ENCODE measurements at regions not wholly inside any gene's neighbourhood (a gene's known extent, or its start where the extent isn't known, plus 50 kb on each side); places are given as distances from the start of the nearest gene placed in this dataset.
"Not testable (repeated sequence)": the region's sequence is repeated elsewhere in the genome, so short reads cannot be mapped to it uniquely, and the experiment has no call there.

DNA sequence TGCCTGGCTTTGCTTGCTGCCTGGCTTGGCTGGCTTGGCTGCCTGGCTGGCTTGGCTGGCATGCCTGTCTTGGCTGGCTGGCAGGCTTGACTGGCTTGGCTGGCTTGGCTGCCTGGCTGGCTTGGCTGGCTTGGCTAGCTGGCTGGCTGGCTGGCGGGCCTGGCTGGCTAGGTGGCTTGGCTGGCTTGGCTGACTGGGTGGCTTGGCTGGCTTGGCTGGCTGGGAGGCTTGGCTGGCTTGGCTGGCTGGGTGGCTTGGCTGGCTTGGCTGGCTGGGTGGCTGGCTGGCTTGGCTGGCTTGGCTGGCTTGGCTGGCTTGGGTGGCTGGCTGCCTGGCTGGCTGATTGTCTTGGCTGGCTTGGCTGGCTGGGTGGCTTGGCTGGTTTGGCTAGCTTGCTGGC, 2826.4 kb downstream of the RPIA start:
- DNase-seq (ENCODE audit: insufficient read length); FAIRE-seq: not testable (repeated sequence)

DNA sequence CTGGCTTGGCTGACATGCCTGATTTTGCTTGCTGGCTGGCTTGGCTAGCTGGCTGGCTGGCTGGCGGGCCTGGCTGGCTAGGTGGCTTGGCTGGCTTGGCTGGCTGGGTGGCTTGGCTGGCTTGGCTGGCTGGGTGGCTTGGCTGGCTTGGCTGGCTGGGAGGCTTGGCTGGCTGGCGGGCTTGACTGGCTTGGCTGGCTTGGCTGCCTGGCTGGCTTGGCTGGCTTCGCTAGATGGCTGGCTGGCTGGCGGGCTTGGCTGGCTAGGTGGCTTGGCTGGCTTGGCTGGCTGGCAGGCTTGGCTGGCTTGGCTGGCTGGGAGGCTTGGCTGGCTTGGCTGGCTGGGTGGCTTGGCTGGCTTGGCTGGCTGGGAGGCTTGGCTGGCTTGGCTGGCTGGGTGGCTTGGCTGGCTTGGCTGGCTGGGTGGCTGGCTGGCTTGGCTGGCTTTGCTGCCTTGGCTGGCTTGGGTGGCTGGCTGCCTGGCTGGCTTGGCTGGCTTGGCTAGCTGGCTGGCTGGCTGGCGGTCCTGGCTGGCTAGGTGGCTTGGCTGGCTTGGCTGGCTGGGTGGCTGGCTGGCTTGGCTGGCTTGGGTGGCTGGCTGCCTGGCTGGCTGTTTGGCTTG, 2827.0 kb downstream of the RPIA start:
- not testable (repeated sequence) for DNase-seq (ENCODE audit: insufficient read length)

DNA sequence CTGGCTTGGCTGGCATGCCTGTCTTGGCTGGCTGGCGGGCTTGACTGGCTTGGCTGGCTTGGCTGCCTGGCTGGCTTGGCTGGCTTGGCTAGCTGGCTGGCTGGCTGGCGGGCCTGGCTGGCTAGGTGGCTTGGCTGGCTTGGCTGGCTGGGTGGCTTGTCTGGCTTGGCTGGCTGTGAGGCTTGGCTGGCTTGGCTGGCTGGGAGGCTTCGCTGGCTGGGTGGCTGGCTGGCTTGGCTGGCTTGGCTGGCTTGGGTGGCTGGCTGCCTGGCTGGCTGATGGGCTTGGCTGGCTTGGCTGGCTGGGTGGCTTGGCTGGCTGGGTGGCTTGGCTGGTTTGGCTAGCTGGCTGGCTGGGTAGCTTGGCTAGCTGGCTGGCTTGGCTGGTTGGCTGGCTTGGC, 2827.9 kb downstream of the RPIA start:
- FAIRE-seq; DNase-seq (ENCODE audit: insufficient read length): not testable (repeated sequence)

More for the DNA sequence above, 2827.0 kb downstream of the RPIA start:
- FAIRE-seq = not testable (repeated sequence)

DNA sequence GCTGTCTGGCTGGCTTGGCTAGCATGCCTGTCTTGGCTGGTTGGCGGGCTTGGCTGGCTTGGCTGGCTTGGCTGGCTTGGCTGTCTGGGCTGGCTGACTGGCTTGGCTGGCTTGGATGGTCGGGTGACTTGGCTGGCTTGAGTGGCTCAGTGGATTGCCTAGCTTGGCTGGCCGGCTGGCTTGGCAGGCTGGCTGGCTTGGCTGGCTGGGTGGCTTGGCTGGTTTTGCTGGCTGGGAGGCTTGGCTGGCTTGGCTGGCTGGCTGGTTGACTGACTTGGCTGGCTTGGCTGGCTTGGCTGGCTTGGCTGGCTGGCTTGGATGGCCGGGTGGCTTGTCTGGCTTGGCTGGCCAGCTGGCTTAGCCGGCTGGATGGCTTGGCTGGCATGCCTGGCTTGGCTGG, 2828.4 kb downstream of the RPIA start:
- not testable (repeated sequence) for FAIRE-seq

DNA sequence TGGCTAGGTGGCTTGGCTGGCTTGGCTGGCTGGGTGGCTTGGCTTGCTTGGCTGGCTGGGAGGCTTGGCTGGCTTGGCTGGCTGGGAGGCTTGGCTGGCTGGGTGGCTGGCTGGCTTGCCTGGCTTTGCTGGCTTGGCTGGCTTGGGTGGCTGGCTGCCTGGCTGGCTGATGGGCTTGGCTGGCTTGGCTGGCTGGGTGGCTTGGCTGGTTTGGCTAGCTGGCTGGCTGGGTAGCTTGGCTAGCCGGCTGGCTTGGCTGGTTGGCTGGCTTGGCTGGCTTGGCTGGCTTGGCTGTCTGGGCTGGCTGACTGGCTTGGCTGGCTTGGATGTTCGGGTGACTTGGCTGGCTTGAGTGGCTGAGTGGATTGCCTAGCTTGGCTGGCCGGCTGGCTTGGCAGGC, 2829.1 kb downstream of the RPIA start:
- not testable (repeated sequence) for FAIRE-seq; DNase-seq (ENCODE audit: insufficient read length)

More for the DNA sequence above, 2828.4 kb downstream of the RPIA start:
- DNase-seq (ENCODE audit: insufficient read length) = not testable (repeated sequence)

DNA sequence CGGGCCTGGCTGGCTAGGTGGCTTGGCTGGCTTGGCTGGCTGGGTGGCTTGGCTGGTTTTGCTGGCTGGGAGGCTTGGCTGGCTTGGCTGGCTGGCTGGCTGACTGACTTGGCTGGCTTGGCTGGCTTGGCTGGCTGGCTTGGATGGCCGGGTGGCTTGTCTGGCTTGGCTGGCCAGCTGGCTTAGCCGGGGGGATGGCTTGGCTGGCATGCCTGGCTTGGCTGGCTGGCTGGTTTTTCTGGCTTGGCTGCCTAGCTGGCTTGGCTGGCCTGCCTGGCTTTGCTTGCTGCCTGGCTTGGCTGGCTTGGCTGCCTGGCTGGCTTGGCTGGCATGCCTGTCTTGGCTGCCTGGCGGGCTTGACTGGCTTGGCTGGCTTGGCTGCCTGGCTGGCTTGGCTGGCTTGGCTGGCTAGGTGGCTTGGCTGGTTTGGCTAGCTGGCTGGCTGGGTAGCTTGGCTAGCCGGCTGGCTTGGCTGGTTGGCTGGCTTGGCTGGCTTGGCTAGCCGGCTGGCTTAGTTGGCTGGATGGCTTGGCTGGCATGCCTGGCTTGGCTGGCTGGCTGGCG, 2829.6 kb downstream of the RPIA start:
- DNase-seq (ENCODE audit: insufficient read length); FAIRE-seq: not testable (repeated sequence)

DNA sequence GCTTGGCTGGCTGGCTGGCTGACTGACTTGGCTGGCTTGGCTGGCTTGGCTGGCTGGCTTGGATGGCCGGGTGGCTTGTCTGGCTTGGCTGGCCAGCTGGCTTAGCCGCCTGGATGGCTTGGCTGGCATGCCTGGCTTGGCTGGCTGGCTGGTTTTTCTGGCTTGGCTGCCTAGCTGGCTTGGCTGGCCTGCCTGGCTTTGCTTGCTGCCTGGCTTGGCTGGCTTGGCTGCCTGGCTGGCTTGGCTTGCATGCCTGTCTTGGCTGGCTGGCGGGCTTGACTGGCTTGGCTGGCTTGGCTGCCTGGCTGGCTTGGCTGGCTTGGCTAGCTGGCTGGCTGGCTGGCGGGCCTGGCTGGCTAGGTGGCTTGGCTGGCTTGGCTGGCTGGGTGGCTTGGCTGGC, 2830.5 kb downstream of the RPIA start:
- not testable (repeated sequence) for FAIRE-seq; DNase-seq (ENCODE audit: insufficient read length)

DNA sequence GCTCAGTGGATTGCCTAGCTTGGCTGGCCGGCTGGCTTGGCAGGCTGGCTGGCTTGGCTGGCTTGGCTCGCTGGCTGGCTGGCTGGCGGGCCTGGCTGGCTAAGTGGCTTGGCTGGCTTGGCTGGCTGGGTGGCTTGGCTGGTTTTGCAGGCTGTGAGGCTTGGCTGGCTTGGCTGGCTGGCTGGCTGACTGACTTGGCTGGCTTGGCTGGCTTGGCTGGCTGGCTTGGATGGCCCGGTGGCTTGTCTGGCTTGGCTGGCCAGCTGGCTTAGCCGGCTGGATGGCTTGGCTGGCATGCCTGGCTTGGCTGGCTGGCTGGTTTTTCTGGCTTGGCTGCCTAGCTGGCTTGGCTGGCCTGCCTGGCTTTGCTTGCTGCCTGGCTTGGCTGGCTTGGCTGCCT, 2831.4 kb downstream of the RPIA start:
- FAIRE-seq; DNase-seq (ENCODE audit: insufficient read length): not testable (repeated sequence)

DNA sequence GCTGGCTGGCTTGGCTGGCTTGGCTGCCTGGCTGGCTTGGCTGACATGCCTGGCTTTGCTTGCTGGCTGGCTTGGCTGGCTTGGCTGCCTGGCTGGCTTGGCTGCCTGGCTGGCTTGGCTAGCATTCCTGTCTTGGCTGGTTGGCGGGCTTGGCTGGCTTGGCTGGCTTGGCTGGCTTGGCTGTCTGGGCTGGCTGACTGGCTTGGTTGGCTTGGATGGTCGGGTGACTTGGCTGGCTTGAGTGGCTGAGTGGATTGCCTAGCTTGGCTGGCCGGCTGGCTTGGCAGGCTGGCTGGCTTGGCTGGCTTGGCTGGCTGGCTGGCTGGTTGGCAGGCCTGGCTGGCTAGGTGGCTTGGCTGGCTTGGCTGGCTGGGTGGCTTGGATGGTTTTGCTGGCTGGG, 2832.3 kb downstream of the RPIA start:
- FAIRE-seq; DNase-seq (ENCODE audit: insufficient read length): not testable (repeated sequence)

DNA sequence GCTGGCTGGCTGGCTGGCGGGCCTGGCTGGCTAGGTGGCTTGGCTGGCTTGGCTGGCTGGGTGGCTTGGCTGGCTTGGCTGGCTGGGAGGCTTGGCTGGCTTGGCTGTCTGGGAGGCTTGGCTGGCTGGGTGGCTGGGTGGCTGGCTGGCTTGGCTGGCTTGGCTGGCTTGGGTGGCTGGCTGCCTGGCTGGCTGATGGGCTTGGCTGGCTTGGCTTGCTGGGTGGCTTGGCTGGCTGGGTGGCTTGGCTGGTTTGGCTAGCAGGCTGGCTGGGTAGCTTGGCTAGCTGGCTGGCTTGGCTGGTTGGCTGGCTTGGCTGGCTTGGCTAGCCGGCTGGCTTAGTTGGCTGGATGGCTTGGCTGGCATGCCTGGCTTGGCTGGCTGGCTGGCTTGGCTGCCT, 2834.1 kb downstream of the RPIA start:
- not testable (repeated sequence) for FAIRE-seq; DNase-seq (ENCODE audit: insufficient read length)

DNA sequence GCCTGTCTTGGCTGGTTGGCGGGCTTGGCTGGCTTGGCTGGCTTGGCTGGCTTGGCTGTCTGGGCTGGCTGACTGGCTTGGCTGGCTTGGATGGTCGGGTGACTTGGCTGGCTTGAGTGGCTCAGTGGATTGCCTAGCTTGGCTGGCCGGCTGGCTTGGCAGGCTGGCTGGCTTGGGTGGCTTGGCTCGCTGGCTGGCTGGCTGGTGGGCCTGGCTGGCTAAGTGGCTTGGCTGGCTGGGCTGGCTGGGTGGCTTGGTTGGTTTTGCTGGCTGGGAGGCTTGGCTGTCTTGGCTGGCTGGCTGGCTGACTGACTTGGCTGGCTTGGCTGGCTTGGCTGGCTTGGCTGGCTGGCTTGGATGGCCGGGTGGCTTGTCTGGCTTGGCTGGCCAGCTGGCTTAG, 2834.6 kb downstream of the RPIA start:
- DNase-seq (ENCODE audit: insufficient read length); FAIRE-seq: not testable (repeated sequence)

DNA sequence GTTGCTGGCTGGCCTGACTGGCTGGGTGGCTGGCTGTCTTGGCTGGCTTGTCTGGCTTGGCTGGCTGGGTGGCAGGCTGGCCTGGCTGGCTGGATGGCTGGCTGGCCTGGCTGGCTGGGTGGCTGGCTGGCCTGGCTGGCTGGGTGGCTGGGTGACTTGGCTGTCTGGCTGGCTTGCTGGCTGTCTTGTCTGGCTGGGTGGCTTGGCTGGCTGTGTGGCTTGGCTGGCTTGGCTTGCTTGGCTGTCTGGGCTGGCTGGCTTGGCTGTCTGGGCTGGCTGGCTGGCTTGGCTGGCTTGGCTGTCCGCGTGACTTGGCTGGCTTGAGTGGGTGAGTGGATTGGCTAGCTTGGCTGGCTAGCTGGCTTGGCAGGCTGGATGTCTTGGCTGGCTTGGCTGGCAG, 2835.6 kb downstream of the RPIA start:
- not testable (repeated sequence) for FAIRE-seq; DNase-seq (ENCODE audit: insufficient read length)

DNA sequence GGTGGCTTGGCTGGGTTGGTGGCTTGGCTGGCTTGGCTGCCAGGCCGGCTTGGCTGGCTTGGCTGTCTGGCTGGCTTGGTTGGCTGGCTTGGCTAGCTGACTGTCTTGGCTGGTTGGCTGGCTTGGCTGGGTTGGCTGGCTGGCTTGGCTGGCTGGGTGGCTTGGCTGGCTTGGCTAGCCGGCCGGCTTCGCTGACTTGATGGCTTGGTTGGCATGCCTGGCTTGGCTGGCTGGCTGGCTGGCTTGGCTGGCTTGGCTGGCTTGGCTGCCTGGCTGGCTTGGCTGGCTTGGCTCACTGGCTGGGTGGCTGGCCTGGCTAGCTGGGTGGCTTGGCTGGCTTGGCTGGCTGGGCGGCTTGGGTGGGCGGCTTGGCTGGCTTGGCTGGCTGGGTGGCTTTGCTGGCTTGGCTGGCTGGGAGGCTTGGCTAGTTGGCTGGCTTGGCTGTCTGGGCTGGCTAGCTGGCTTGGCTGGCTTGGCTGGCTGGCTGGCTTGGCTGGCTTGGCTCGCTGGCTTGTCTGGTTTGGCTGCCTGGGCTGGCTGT, 2836.1 kb downstream of the RPIA start:
- not testable (repeated sequence) for DNase-seq (ENCODE audit: insufficient read length); FAIRE-seq

DNA sequence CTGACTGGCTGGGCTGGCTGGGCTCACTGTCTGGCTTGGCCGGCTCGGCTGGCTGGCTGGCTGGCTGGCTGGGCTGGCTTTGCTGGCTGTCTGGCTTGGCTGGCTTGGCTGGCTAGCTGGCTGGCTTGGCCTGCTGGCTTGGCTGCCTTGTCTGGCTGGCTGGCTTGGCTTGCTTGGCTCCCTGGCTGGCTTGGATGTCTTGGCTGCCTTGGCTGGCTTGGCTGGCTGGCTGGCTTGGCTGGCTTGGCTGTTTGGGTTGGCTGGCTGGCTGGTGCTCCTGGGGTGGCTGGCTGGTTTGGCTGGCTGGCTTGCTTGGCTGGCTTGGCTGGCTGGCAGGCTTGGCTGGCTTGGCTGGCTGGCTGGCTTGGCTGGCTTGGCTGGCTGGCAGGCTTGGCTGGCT, 2836.9 kb downstream of the RPIA start:
- DNase-seq (ENCODE audit: insufficient read length); FAIRE-seq: not testable (repeated sequence)

DNA sequence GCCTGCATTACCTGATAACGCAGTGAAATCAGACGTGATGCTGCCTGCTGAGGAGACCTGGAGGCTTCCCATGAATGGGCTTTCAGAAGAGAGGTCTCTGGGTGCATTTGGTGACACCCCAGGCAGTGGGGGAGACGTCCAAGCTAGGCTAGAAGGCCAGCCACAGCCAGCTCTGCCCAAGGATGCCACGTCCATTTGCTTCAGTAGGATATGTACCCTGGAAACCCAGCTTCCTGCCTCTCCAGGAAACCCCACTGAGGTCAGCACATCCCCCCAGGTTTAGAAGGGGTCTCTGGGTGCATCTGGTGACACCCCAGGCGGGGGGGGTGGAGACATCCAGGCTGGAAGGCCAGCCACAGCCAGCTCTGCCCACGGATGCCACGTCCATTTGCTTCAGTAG, 2844.6 kb downstream of the RPIA start:
- FAIRE-seq; DNase-seq (ENCODE audit: insufficient read length): not testable (repeated sequence)

DNA sequence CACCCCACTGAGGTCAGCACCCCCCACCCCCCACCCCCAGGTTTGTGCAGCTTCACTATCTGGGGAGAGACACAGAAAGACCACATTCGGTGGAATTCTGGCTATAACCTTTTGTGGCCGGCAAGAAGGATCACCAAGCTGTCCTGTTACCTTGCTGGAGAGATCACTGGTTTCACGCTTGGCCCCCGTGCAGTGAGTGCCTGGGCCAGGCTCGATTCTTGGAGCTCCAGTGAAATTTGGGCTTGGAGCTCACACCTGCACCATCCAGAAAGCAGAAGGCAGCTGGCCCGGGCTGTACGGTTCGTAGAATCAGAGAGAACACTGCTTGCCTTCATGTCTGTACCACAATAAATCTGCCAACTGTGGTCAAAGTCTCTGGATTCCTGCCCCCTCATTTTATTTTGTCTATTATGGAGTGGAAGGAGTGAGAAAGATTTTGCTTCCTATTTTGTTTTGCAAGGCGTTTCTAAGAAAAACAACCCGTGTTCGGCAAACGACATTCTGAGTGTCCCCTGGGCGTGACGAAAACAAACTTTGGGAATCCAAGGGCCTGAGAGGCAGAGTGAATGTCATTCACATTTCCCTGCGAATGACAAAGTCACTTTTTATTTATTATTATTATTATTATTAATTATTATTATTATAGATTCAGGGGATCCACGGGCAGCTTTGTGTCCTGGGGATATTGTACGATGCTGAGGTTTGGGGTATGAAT, 2845.2 kb downstream of the RPIA start:
- DNase-seq (ENCODE audit: insufficient read length); FAIRE-seq: not testable (repeated sequence)

DNA sequence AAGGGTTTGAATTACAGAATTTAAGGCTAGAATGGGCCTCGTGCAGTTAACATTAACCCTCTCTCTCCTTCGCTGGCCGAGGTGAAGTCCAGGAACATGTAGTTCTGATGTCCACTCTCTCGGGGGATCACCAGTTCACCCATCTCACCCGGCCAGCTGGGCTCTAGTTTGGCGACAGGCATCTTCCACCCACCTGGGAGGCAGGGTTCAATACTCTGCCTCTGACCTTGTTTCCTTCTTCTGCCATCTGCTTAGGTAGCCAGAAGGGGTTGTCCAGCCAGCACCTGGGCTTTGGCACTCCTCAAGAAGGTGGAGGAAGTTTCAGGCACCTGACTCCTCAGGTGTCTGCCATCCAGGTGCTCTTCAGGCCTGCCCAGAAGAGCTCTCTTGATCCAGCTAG, 2857.8 kb downstream of the RPIA start:
- FAIRE-seq; DNase-seq (ENCODE audit: insufficient read length): not testable (repeated sequence)

DNA sequence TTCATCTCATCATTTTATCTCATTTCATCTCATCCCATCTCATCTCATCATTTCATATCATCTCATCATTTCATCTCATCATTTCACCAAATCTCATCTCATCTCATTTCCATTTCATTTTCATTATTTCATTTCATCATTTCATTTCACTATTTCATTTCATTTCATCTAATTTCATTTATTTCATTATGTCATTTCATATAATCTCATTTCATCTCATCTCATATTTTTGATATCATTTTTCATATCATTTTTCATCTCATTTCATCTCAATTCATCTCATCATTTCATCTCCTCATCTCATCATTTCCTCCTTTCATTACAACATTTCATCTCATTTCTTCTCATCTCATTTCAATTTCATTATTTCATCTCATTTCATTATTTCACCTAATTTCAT, 2866.8 kb downstream of the RPIA start:
- not testable (repeated sequence) for FAIRE-seq; DNase-seq (ENCODE audit: insufficient read length)

DNA sequence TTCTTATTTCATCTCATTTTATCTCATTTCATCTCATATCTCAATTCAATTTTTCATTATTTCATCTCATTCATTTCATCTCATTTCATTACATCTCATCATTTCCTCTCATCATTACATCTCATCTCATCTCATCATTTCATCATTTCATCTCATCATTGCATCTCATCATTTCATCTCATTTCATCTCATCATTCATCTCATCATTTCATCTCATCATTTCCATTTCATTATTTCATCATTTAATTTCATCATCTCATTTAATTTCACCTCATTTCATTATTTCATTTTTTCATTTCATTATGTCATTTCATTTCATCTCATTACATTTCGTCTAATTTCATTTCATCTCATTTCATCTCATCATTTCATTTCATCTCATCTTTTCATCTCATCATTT, 2867.8 kb downstream of the RPIA start:
- DNase-seq (ENCODE audit: insufficient read length); FAIRE-seq: not testable (repeated sequence)

DNA sequence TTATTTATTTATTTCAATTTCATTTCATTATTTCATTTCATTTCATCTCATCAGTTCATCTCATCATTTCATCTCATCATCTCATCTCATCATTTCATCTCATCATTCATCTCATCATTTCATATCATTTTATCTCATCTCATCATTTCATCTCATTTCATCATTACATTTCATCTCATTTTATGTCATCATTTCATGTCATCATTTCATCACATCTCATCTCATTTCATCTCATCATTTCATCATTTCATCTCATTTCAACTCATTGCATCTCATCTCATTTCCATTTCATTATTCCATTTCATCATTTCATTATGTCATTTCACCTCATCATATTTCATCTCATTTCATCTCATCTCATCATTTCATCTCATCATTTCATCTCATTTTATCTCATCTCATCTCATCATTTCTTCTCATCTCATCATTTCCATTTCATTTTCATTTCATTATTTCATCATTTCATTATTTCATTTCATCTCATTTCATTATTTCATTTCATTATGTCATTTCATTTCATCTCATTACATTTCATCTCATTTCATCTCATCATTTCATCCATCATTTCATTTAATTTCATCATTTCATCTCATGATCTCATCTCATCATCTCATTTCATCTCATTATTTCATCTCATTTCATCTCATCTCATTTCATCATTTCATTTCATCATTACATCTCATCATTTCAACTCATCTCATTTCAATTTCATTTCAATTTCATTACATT, 2868.6 kb downstream of the RPIA start:
- not testable (repeated sequence) for FAIRE-seq; DNase-seq (ENCODE audit: insufficient read length)

All from GM12892 (cell line).